ENCODE measurements at regions not wholly inside any gene's neighbourhood (a gene's known extent, or its start where the extent isn't known, plus 50 kb on each side); places are given as distances from the start of the nearest gene placed in this dataset.

GRCh38 chr14:104506461-104507253 is 72.9 kb upstream of the C14orf180 start:
- Mint-ChIP-seq H3K4me1 (peaks cover 2% of the 10 kb centered on the region), H3K36me3 (peaks cover 14% of the 10 kb centered on the region), H3K27me3 (ENCODE audit: low read depth) (no peaks in the 10 kb centered on the region; the same call in 1 of the 2 replicates), H3K9me3 (peaks cover 30% of the 10 kb centered on the region), H3K27ac (no peak overlapping the region), H3K4me3 (no peak overlapping the region)
- ATAC-seq (no peak), DNase-seq (ENCODE audit: low spot score) (no peak)
- POLR2A ChIA-PET = no interaction called here
- no peak for TF ChIP-seq FOXJ3 (CRISPR knock-in tag; IDR thresholded peaks at IDR 0.05; ENCODE audit: borderline replicate concordance)
- TF ChIP-seq TEAD4 (CRISPR knock-in tag; IDR thresholded peaks at IDR 0.05) = no peak
- no peak for TF ChIP-seq ZNF423 (CRISPR knock-in tag; IDR thresholded peaks at IDR 0.05)
- no peak for TF ChIP-seq GRHL2 (CRISPR knock-in tag; IDR thresholded peaks at IDR 0.05; ENCODE audit: insufficient replicate concordance, severe bottlenecking)
- no peak for TF ChIP-seq GTF2I (CRISPR knock-in tag; conservative IDR thresholded peaks at IDR 0.05)
- no peak for TF ChIP-seq E2F1 (CRISPR knock-in tag; IDR thresholded peaks at IDR 0.05)
- no peak for TF ChIP-seq ZNF219 (CRISPR knock-in tag; IDR thresholded peaks at IDR 0.05; ENCODE audit: borderline replicate concordance)
- CTCF ChIA-PET = interaction anchor here (1.4 kb wide), 1 partner anchor 57 kb away, joined by 3 read pairs; no protein-coding TSS in a partner anchor

DNA sequence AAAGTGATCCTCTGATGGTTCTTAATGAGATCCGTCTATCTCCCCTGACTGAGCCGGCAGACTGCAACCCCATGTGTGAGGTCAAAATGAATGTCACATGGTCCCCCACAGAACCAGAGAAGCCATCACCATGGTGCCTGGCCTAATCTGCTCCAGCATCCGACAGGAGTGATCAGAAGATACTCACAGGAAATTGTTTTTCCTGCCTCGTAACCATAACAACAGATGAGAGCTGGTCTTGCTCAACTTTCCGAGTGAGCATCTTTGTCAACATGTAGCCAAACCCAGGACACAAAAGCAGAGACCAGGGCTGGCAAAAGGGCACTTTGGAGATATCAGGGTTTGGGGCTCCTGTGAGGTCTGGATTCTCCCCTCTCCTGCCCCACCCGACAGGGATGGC is 72.1 kb upstream of the C14orf180 start:
- ChIA-PET CTCF (interaction anchor here (1.4 kb wide), 1 partner anchor 57 kb away, joined by 3 read pairs; no protein-coding TSS in a partner anchor), POLR2A (no interaction called here)
- Mint-ChIP-seq H3K27ac (no peak overlapping the region), H3K4me3 (no peak overlapping the region), H3K27me3 (ENCODE audit: low read depth) (no peaks in the 10 kb centered on the region; the same call in 1 of the 2 replicates), H3K36me3 (peaks cover 8% of the 10 kb centered on the region), H3K9me3 (peaks cover 22% of the 10 kb centered on the region), H3K4me1 (peaks cover 2% of the 10 kb centered on the region)
- ATAC-seq (no peak), DNase-seq (ENCODE audit: low spot score) (no peak)
- TF ChIP-seq, protein P1, sequence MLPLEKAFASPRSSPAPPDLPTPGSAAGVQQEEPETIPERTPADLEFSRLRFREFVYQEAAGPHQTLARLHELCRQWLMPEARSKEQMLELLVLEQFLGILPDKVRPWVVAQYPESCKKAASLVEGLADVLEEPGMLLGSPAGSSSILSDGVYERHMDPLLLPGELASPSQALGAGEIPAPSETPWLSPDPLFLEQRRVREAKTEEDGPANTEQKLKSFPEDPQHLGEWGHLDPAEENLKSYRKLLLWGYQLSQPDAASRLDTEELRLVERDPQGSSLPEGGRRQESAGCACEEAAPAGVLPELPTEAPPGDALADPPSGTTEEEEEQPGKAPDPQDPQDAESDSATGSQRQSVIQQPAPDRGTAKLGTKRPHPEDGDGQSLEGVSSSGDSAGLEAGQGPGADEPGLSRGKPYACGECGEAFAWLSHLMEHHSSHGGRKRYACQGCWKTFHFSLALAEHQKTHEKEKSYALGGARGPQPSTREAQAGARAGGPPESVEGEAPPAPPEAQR (CRISPR knock-in tag; IDR thresholded peaks at IDR 0.05) = no peak
- TF ChIP-seq NR2C2 (CRISPR knock-in tag; IDR thresholded peaks at IDR 0.05) (no peak), AFF4 (CRISPR knock-in tag; IDR thresholded peaks at IDR 0.05; ENCODE audit: borderline replicate concordance) (no peak), ZNF121 (CRISPR knock-in tag; IDR thresholded peaks at IDR 0.05) (no peak), CDX4 (CRISPR knock-in tag; IDR thresholded peaks at IDR 0.05; ENCODE audit: borderline replicate concordance) (no peak), MXD4 (CRISPR knock-in tag; IDR thresholded peaks at IDR 0.05; ENCODE audit: borderline replicate concordance) (no peak), ZNF138 (CRISPR knock-in tag; conservative IDR thresholded peaks at IDR 0.05) (no peak)

DNA sequence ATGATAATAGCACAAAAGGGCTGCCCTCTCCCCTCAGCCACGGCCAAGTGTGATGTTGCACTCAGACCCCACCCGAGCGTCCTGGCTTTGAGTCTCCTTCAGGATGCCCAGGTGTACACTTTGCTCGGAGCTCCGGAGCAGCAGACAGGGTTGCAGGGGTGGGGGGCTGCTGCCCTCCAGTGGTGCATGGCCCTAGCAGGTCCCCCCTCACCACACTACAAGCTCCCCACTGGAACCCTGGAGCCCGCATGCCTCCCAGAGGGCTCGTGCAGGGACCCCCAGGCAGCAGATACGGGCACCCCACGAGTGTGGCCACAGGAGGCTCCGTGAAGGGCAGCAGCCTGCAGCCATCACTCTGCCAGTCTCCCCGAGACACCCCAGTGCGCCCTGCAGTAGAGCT is 69.9 kb upstream of the C14orf180 start:
- Mint-ChIP-seq H3K36me3 (peaks cover 2% of the 10 kb centered on the region; the same call in 1 of the 2 replicates), H3K4me1 (peaks cover 2% of the 10 kb centered on the region), H3K27ac (no peak overlapping the region), H3K4me3 (no peak overlapping the region), H3K27me3 (ENCODE audit: low read depth) (no peaks in the 10 kb centered on the region; the same call in 1 of the 2 replicates), H3K9me3 (peaks cover 14% of the 10 kb centered on the region)
- ATAC-seq (peak; percentile 65), DNase-seq (ENCODE audit: low spot score) (no peak)
- POLR2A ChIA-PET = no interaction called here
- CTCF ChIA-PET = interaction anchor here (0.6 to 1.8 kb wide), 16 partner anchors 9 to 751 kb away, joined by 3 to 15 read pairs (median 4); no protein-coding TSS in a partner anchor
- TF ChIP-seq, protein P2, sequence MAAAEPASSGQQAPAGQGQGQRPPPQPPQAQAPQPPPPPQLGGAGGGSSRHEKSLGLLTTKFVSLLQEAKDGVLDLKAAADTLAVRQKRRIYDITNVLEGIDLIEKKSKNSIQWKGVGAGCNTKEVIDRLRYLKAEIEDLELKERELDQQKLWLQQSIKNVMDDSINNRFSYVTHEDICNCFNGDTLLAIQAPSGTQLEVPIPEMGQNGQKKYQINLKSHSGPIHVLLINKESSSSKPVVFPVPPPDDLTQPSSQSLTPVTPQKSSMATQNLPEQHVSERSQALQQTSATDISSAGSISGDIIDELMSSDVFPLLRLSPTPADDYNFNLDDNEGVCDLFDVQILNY (CRISPR knock-in tag; IDR thresholded peaks at IDR 0.05) = no peak
- TF ChIP-seq ZNF416 (CRISPR knock-in tag; IDR thresholded peaks at IDR 0.05) = no peak
- TF ChIP-seq ZNF671 (CRISPR knock-in tag; IDR thresholded peaks at IDR 0.05) = no peak
- no peak for TF ChIP-seq FOXP1 (CRISPR knock-in tag; IDR thresholded peaks at IDR 0.05; ENCODE audit: borderline replicate concordance)
- TF ChIP-seq, protein P3, sequence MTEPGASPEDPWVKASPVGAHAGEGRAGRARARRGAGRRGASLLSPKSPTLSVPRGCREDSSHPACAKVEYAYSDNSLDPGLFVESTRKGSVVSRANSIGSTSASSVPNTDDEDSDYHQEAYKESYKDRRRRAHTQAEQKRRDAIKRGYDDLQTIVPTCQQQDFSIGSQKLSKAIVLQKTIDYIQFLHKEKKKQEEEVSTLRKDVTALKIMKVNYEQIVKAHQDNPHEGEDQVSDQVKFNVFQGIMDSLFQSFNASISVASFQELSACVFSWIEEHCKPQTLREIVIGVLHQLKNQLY (CRISPR knock-in tag; IDR thresholded peaks at IDR 0.05) = no peak
- TF ChIP-seq JAZF1 (CRISPR knock-in tag; IDR thresholded peaks at IDR 0.05) = no peak
- no peak for TF ChIP-seq ZNF219 (CRISPR knock-in tag; IDR thresholded peaks at IDR 0.05; ENCODE audit: borderline replicate concordance)
- TF ChIP-seq NR3C1 (CRISPR knock-in tag; conservative IDR thresholded peaks at IDR 0.05; ENCODE audit: low read depth) = no peak

Measured in WTC11 (cell line).